WTC11 (cell line): ENCODE measurements at regions not wholly inside any gene's neighbourhood (a gene's known extent, or its start where the extent isn't known, plus 50 kb on each side); places are given as distances from the start of the nearest gene placed in this dataset.

Experiments
- ATF1 ChIP-seq: sonication (generic); formaldehyde crosslinking; IDR thresholded peaks from 2 replicates; pipeline ENCODE4 v1.8.1; 2023; ENCODE audit warnings: mild to moderate bottlenecking, moderate library complexity, missing genetic modification reagents
- IRF2 ChIP-seq: sonication (generic); formaldehyde crosslinking; IDR thresholded peaks from 2 replicates; pipeline ENCODE4 v1.8.0; 2022; ENCODE audit warnings: low read depth, missing genetic modification reagents, borderline replicate concordance
- NR3C1 ChIP-seq: sonication (generic); formaldehyde crosslinking; conservative IDR thresholded peaks from 2 replicates; pipeline ENCODE4 v1.8.1; 2023; ENCODE audit warnings: low read depth, mild to moderate bottlenecking, missing genetic modification reagents
- SMAD3 ChIP-seq: sonication (generic); formaldehyde crosslinking; IDR thresholded peaks from 2 replicates; pipeline ENCODE4 v1.8.0; 2022; ENCODE audit warnings: missing genetic modification reagents, mild to moderate bottlenecking, borderline replicate concordance
- ZNF121 ChIP-seq: sonication (generic); formaldehyde crosslinking; IDR thresholded peaks from 2 replicates; pipeline ENCODE4 v1.8.0; 2023; ENCODE audit warnings: missing genetic modification reagents
- TF ChIP-seq, protein P1 (sequence below): sonication (generic); formaldehyde crosslinking; IDR thresholded peaks from 2 replicates; pipeline ENCODE4 v1.8.0; 2022; ENCODE audit warnings: mild to moderate bottlenecking, missing genetic modification reagents
- TF ChIP-seq, protein P2 (sequence below): fragments of 200-600 bp; IDR thresholded peaks from 2 replicates; pipeline ENCODE4 v1.8.0; 2022; ENCODE audit warnings: antibody characterized with exemption
- TF ChIP-seq, protein P3 (sequence below): sonication (generic); formaldehyde crosslinking; IDR thresholded peaks from 2 replicates; pipeline ENCODE4 v1.8.0; 2022; ENCODE audit warnings: mild to moderate bottlenecking, missing genetic modification reagents

DNA sequence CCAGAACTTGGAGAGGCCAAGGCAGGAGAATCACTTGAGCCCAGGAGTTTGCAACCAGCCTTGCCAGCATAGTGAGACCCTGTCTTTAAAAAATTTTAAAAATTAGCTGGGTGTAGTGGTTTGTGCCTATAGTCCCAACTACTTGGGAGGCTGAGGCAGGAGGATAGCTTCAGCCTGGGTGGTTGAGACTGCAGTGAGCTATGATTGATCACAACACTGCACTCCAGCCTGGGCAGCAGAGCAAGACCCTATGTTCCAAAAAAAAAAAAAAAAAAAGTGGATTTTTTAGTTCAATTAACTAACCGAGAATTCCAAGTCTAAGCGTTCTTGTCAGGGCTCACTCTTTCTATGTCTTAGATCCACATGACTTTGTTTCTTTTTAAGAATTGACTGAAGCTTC is 130.3 kb upstream of the NRIP1 start:
- TF ChIP-seq, protein P1, sequence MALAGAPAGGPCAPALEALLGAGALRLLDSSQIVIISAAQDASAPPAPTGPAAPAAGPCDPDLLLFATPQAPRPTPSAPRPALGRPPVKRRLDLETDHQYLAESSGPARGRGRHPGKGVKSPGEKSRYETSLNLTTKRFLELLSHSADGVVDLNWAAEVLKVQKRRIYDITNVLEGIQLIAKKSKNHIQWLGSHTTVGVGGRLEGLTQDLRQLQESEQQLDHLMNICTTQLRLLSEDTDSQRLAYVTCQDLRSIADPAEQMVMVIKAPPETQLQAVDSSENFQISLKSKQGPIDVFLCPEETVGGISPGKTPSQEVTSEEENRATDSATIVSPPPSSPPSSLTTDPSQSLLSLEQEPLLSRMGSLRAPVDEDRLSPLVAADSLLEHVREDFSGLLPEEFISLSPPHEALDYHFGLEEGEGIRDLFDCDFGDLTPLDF, result no peak
- TF ChIP-seq, protein P2, sequence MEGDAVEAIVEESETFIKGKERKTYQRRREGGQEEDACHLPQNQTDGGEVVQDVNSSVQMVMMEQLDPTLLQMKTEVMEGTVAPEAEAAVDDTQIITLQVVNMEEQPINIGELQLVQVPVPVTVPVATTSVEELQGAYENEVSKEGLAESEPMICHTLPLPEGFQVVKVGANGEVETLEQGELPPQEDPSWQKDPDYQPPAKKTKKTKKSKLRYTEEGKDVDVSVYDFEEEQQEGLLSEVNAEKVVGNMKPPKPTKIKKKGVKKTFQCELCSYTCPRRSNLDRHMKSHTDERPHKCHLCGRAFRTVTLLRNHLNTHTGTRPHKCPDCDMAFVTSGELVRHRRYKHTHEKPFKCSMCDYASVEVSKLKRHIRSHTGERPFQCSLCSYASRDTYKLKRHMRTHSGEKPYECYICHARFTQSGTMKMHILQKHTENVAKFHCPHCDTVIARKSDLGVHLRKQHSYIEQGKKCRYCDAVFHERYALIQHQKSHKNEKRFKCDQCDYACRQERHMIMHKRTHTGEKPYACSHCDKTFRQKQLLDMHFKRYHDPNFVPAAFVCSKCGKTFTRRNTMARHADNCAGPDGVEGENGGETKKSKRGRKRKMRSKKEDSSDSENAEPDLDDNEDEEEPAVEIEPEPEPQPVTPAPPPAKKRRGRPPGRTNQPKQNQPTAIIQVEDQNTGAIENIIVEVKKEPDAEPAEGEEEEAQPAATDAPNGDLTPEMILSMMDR, result no peak
- TF ChIP-seq NR3C1, result no peak
- no peak for TF ChIP-seq ATF1 (CRISPR knock-in tag)
- TF ChIP-seq, protein P3, sequence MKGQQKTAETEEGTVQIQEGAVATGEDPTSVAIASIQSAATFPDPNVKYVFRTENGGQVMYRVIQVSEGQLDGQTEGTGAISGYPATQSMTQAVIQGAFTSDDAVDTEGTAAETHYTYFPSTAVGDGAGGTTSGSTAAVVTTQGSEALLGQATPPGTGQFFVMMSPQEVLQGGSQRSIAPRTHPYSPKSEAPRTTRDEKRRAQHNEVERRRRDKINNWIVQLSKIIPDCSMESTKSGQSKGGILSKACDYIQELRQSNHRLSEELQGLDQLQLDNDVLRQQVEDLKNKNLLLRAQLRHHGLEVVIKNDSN, result no peak
- TF ChIP-seq SMAD3 (CRISPR knock-in tag), result no peak
- no peak for TF ChIP-seq IRF2 (CRISPR knock-in tag)
- TF ChIP-seq ZNF121, result no peak
